ENCODE measurements at regions not wholly inside any gene's neighbourhood (a gene's known extent, or its start where the extent isn't known, plus 50 kb on each side); places are given as distances from the start of the nearest gene placed in this dataset.

DNA sequence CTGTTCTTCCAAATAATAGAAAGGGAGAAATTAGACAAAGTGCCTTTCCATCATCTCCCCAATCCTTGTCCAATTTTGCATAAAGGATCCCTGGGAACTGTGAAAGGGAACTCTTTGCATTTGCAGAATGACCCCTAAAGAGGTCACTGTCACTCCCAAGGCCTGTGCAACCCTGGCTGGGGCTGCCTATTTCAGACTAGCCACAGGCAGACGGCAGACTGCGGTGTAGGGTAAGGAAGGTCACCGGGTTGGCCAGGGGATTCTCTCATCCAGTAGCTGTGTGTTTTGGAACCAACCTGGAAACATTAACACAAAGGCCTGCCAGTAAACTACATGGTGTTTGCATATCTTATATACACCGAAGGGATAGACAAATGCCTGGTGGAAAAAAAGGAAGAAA is 818.7 kb downstream of the BCL11A start:
- H3K4me3 Mint-ChIP-seq, result no peak overlapping the region
- H3K27me3 Mint-ChIP-seq (ENCODE audit: low read depth), result peaks cover 5% of the 10 kb centered on the region
- peaks cover 13% of the 10 kb centered on the region for H3K4me1 Mint-ChIP-seq
- TF ChIP-seq CTCF (IDR thresholded peaks at IDR 0.05; ENCODE audit: unreplicated experiment in 3 of 3), result no peak
- no peaks in the 10 kb centered on the region for H3K36me3 Mint-ChIP-seq (ENCODE audit: low read depth)
- no peak overlapping the region for H3K27ac Mint-ChIP-seq
- no peaks in the 10 kb centered on the region for H3K9me3 Mint-ChIP-seq

DNA sequence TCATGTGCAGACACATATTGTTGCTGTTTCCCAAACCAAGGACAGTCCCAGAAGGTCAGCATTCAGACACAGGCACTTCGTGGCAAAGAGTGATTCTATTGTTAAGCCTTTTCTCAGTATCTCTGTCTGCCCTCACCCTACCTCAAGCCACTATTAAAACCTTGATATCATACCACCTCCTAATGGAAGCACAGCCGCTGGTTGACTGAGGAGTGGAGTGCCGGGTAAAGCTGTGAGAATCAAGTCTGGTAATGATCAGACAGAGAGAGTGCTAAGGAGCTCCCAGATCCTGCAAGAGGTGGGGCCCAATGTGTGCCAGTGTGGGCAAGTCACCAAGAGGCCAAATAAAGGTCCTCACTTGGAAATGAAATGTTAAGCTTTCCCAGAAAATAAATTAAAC is 819.5 kb downstream of the BCL11A start:
- no peak overlapping the region for H3K27ac Mint-ChIP-seq
- H3K4me3 Mint-ChIP-seq, result no peak overlapping the region
- no peaks in the 10 kb centered on the region for H3K36me3 Mint-ChIP-seq (ENCODE audit: low read depth)
- no peaks in the 10 kb centered on the region for H3K9me3 Mint-ChIP-seq
- H3K27me3 Mint-ChIP-seq (ENCODE audit: low read depth), result peaks cover 5% of the 10 kb centered on the region
- TF ChIP-seq CTCF (IDR thresholded peaks at IDR 0.05; ENCODE audit: unreplicated experiment in 3 of 3), result no peak
- peaks cover 13% of the 10 kb centered on the region for H3K4me1 Mint-ChIP-seq

- Mint-ChIP-seq H3K36me3 (ENCODE audit: low read depth) (no peaks in the 10 kb centered on the region), H3K4me1 (peaks cover 13% of the 10 kb centered on the region), H3K9me3 (no peaks in the 10 kb centered on the region), H3K4me3 (no peak overlapping the region), H3K27me3 (ENCODE audit: low read depth) (peaks cover 5% of the 10 kb centered on the region), H3K27ac (peak overlapping the region in 1 of 3 experiments; percentile 25)
- no peak for TF ChIP-seq CTCF (IDR thresholded peaks at IDR 0.05; ENCODE audit: unreplicated experiment in 3 of 3)
Observed at GRCh38 chr2:59733567-59733930, 819.9 kb downstream of the BCL11A start.

- no peaks in the 10 kb centered on the region for H3K36me3 Mint-ChIP-seq (ENCODE audit: low read depth)
- no peak overlapping the region for H3K4me3 Mint-ChIP-seq
- peaks cover 13% of the 10 kb centered on the region for H3K4me1 Mint-ChIP-seq
- peak overlapping the region in 1 of 3 experiments; percentile 25 for H3K27ac Mint-ChIP-seq
- H3K9me3 Mint-ChIP-seq, result no peaks in the 10 kb centered on the region
- peaks cover 5% of the 10 kb centered on the region for H3K27me3 Mint-ChIP-seq (ENCODE audit: low read depth)
- TF ChIP-seq CTCF (IDR thresholded peaks at IDR 0.05; ENCODE audit: unreplicated experiment in 3 of 3), result no peak
Observed at GRCh38 chr2:59732871-59733566, 820.4 kb downstream of the BCL11A start.

DNA sequence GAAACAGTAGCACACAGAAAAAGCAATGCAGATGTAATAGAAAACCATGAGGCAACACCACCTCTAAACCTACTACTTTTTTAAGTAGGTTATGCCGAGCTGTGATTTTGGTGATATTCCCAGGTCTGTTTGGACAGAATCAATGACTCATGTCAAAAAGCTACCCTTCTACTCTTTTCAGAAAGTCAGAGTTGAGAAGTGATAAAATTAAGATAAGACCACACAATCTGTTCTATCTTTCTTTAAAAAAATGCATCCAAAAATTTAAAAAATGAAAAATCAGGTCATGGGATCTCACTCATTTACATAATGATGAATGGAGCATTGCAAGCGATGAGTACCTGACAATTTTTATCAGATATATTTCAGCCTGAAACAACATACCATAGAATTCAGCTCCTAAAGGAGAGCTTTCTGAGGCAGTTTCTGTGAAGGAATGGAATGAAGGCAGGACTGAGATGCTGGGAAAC is 826.3 kb downstream of the BCL11A start:
- no peaks in the 10 kb centered on the region for H3K36me3 Mint-ChIP-seq (ENCODE audit: low read depth)
- no peak overlapping the region for H3K27ac Mint-ChIP-seq
- H3K4me1 Mint-ChIP-seq, result no peaks in the 10 kb centered on the region
- no peak overlapping the region for H3K4me3 Mint-ChIP-seq
- H3K27me3 Mint-ChIP-seq (ENCODE audit: low read depth), result no peaks in the 10 kb centered on the region
- no peaks in the 10 kb centered on the region for H3K9me3 Mint-ChIP-seq
- TF ChIP-seq CTCF (IDR thresholded peaks at IDR 0.05; ENCODE audit: unreplicated experiment in 3 of 3), result no peak

All from nephron (organoid).